Right lobe of liver (tissue), 4 donors: ENCODE measurements at regions not wholly inside any gene's neighbourhood (a gene's known extent, or its start where the extent isn't known, plus 50 kb on each side); places are given as distances from the start of the nearest gene placed in this dataset.

Source experiments
- POLR2A ChIP-seq: fragments of 450-650 bp; IDR thresholded peaks from one replicate; pipeline ENCODE4 v1.6.1; 2017; ENCODE audit warnings: antibody characterized with exemption, mild to moderate bottlenecking
- TF ChIP-seq, protein P1 (sequence below), 4 donors: fragments of 200-600 bp in 3 of 4; fragments of 450-650 bp in 1 of 4; IDR thresholded peaks; one replicate each; pipeline versions ENCODE4 v1.5.1 to v1.8.0; 2016 to 2022; ENCODE audit warnings: antibody characterized with exemption in 4 of 4, mild to moderate bottlenecking in 2 of 4
- donor health status: DM: no; HTN: no; CAD: no.
- donor health status: DM: no; HTN: no; CAD: no.
- donor health status: DM: no; HTN: yes; CAD: no.

DNA sequence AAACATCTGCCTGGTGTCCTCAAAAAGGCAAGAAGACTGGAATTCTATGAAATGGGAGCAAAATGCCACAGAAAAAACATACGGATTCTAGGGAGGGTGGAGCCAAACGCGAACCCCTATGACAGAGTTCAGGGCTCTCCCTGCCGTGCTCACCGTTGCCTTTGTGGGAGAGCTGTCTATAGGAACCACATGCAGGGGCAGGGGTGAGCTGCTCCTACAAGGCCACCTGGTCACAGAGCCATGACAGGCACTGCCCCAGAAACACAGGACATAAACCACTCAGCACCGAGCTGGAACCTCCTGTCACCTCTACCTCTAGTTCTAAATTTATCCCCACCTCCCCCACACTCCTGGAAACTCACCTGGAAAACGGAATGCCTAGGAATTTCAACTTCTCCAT lies 155.1 kb upstream of the ZNF32 start:
- TF ChIP-seq POLR2A = no peak
- TF ChIP-seq, protein P1, sequence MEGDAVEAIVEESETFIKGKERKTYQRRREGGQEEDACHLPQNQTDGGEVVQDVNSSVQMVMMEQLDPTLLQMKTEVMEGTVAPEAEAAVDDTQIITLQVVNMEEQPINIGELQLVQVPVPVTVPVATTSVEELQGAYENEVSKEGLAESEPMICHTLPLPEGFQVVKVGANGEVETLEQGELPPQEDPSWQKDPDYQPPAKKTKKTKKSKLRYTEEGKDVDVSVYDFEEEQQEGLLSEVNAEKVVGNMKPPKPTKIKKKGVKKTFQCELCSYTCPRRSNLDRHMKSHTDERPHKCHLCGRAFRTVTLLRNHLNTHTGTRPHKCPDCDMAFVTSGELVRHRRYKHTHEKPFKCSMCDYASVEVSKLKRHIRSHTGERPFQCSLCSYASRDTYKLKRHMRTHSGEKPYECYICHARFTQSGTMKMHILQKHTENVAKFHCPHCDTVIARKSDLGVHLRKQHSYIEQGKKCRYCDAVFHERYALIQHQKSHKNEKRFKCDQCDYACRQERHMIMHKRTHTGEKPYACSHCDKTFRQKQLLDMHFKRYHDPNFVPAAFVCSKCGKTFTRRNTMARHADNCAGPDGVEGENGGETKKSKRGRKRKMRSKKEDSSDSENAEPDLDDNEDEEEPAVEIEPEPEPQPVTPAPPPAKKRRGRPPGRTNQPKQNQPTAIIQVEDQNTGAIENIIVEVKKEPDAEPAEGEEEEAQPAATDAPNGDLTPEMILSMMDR (IDR thresholded peaks at IDR 0.05) = no peak
